Osteoblast (primary cell): ENCODE measurements at regions not wholly inside any gene's neighbourhood (a gene's known extent, or its start where the extent isn't known, plus 50 kb on each side); places are given as distances from the start of the nearest gene placed in this dataset.

Experiments
- DNase-seq: peaks from one replicate; pipeline ENCODE4 v3.0.0; 2011; ENCODE audit warnings: low spot score, mixed read lengths; ENCODE audit not compliant: insufficient read length; ENCODE audit errors: missing footprints
- H2AFZ ChIP-seq: 2 replicates; pipeline ENCODE4 v1.6.0; 2011; ENCODE audit warnings: mild to moderate bottlenecking, low read length
- H3K27ac ChIP-seq: 2 replicates; pipeline ENCODE4 v1.5.1; 2011; ENCODE audit warnings: mild to moderate bottlenecking, low read depth, low read length, moderate library complexity
- H3K27me3 ChIP-seq: 2 replicates; pipeline ENCODE4 v1.6.0; 2012; ENCODE audit warnings: mild to moderate bottlenecking, control low read depth, inconsistent platforms, low read length, moderate library complexity; ENCODE audit not compliant: insufficient read depth
- H3K36me3 ChIP-seq: 2 replicates; pipeline ENCODE4 v1.5.1; 2011; ENCODE audit warnings: mild to moderate bottlenecking, low read length, control low read depth, moderate library complexity; ENCODE audit not compliant: insufficient read depth
- H3K4me1 ChIP-seq: 2 replicates; pipeline ENCODE4 v1.5.1; 2011; ENCODE audit warnings: mild to moderate bottlenecking, low read length, control low read depth, moderate library complexity; ENCODE audit not compliant: insufficient read depth
- H3K4me2 ChIP-seq: 2 replicates; pipeline ENCODE4 v1.6.0; 2011; ENCODE audit warnings: mild to moderate bottlenecking, low read length; ENCODE audit not compliant: insufficient read depth
- H3K4me3 ChIP-seq: fragments of 200-600 bp; sonication (generic); 3 replicates; pipeline ENCODE4 v1.5.1; 2012; ENCODE audit warnings: mild to moderate bottlenecking, low read length, inconsistent platforms; ENCODE audit not compliant: insufficient read depth
- H3K79me2 ChIP-seq: 2 replicates; pipeline ENCODE4 v1.6.0; 2012; ENCODE audit warnings: mild to moderate bottlenecking, low read length, control low read depth, inconsistent platforms; ENCODE audit not compliant: insufficient read depth
- H3K9me3 ChIP-seq: 2 replicates; pipeline ENCODE4 v1.5.1; 2011; ENCODE audit warnings: low read depth, low read length, control low read depth
- H4K20me1 ChIP-seq: 2 replicates; pipeline ENCODE4 v1.6.0; 2012; ENCODE audit warnings: mild to moderate bottlenecking, low read length, control low read depth; ENCODE audit not compliant: insufficient read depth
- TF ChIP-seq, protein P1 (sequence below): IDR thresholded peaks from 2 replicates; pipeline ENCODE4 v1.5.1; 2011; ENCODE audit warnings: mild to moderate bottlenecking, low read depth, low read length, moderate library complexity; ENCODE audit errors: extremely low read depth

DNA sequence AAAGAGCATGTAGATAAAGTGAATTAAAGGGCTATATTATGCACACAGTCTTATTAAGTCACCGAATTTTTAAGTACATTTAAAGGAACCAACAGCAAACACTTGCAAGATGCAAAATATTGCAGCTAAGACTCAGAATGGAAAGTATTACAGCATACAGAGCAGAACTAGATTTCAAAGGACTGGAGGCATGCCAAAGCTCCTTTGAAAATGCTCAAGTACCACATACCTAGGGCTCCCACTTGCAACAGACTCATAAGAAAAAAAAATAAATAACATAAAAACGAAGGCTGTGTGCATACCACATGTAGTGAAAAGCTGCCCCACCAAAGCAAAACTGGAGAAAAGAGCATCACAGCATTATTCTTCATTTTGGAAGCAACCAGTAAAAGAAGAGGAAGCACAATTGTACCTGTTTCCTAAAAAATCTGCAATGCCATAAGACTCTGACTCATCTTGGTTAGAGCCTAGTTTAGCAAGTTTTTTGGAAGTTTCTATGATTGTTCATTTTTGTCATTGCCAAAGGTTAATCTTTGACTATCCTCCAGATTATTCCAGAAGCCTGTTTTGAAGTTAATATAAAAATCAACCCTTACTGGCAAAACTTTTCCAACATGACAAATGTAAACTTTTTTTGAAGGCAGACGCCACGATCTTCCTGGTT is 306.0 kb upstream of the COL3A1 start:
- TF ChIP-seq, protein P1, sequence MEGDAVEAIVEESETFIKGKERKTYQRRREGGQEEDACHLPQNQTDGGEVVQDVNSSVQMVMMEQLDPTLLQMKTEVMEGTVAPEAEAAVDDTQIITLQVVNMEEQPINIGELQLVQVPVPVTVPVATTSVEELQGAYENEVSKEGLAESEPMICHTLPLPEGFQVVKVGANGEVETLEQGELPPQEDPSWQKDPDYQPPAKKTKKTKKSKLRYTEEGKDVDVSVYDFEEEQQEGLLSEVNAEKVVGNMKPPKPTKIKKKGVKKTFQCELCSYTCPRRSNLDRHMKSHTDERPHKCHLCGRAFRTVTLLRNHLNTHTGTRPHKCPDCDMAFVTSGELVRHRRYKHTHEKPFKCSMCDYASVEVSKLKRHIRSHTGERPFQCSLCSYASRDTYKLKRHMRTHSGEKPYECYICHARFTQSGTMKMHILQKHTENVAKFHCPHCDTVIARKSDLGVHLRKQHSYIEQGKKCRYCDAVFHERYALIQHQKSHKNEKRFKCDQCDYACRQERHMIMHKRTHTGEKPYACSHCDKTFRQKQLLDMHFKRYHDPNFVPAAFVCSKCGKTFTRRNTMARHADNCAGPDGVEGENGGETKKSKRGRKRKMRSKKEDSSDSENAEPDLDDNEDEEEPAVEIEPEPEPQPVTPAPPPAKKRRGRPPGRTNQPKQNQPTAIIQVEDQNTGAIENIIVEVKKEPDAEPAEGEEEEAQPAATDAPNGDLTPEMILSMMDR, result no peak
- Histone ChIP-seq H3K9me3 (no peaks in the 10 kb centered on the region), H2AFZ (no peak overlapping the region), H3K4me2 (peak overlapping the region; percentile 42), H3K4me3 (no peak overlapping the region), H3K27ac (no peak overlapping the region), H3K79me2 (no peaks in the 10 kb centered on the region), H3K27me3 (no peaks in the 10 kb centered on the region), H3K36me3 (no peaks in the 10 kb centered on the region), H3K4me1 (peaks cover 12% of the 10 kb centered on the region), H4K20me1 (no peaks in the 10 kb centered on the region)
- peak; percentile 17 for DNase-seq

- H4K20me1 ChIP-seq, result no peaks in the 10 kb centered on the region
- no peak overlapping the region for H3K4me2 ChIP-seq
- no peaks in the 10 kb centered on the region for H3K79me2 ChIP-seq
- no peaks in the 10 kb centered on the region for H3K9me3 ChIP-seq
- H3K36me3 ChIP-seq, result no peaks in the 10 kb centered on the region
- peaks cover 18% of the 10 kb centered on the region for H3K4me1 ChIP-seq
- TF ChIP-seq, protein P1, result no peak
- no peak overlapping the region for H2AFZ ChIP-seq
- H3K27ac ChIP-seq, result peak overlapping the region; percentile 61
- H3K27me3 ChIP-seq, result no peaks in the 10 kb centered on the region
- peak; percentile 32 for DNase-seq
- H3K4me3 ChIP-seq, result no peak overlapping the region
Measured at GRCh38 chr2:188675391-188676009, 298.7 kb upstream of the COL3A1 start.

GRCh38 chr2:188676010-188676400 is 298.2 kb upstream of the COL3A1 start:
- H4K20me1 ChIP-seq, result no peaks in the 10 kb centered on the region
- H3K36me3 ChIP-seq, result no peaks in the 10 kb centered on the region
- H3K9me3 ChIP-seq, result no peaks in the 10 kb centered on the region
- H3K4me2 ChIP-seq, result no peak overlapping the region
- peaks cover 18% of the 10 kb centered on the region for H3K4me1 ChIP-seq
- DNase-seq, result peak; percentile 23
- H3K27me3 ChIP-seq, result no peaks in the 10 kb centered on the region
- TF ChIP-seq, protein P1, result no peak
- no peak overlapping the region for H2AFZ ChIP-seq
- no peaks in the 10 kb centered on the region for H3K79me2 ChIP-seq
- H3K27ac ChIP-seq, result peak overlapping the region; percentile 61
- no peak overlapping the region for H3K4me3 ChIP-seq

- H3K4me1 ChIP-seq, result peaks cover 18% of the 10 kb centered on the region
- H3K4me3 ChIP-seq, result no peak overlapping the region
- no peak overlapping the region for H3K4me2 ChIP-seq
- no peak overlapping the region for H3K27ac ChIP-seq
- DNase-seq, result no peak
- H3K27me3 ChIP-seq, result no peaks in the 10 kb centered on the region
- no peak overlapping the region for H2AFZ ChIP-seq
- H3K79me2 ChIP-seq, result no peaks in the 10 kb centered on the region
- TF ChIP-seq, protein P1, result no peak
- no peaks in the 10 kb centered on the region for H3K9me3 ChIP-seq
- no peaks in the 10 kb centered on the region for H4K20me1 ChIP-seq
- H3K36me3 ChIP-seq, result no peaks in the 10 kb centered on the region
Measured at GRCh38 chr2:188677142-188677541, 297.0 kb upstream of the COL3A1 start.
